Adrenal gland (tissue), 9 donors: ENCODE measurements at regions not wholly inside any gene's neighbourhood (a gene's known extent, or its start where the extent isn't known, plus 50 kb on each side); places are given as distances from the start of the nearest gene placed in this dataset.

Experiments
- DNase-seq, 7 donors: peaks; one replicate each; pipeline ENCODE4 v3.0.0-alpha.2; 2019 to 2020
- H3K27ac ChIP-seq, 5 donors: fragments of 200-600 bp; sonication (generic) in 4 of 5; 1 replicate in 3 of 5; 2 replicates in 2 of 5; pipeline versions ENCODE4 v1.5.1 to v1.8.0; 2016 to 2020; ENCODE audit warnings: mild to moderate bottlenecking in 1 of 5
- H3K27me3 ChIP-seq: fragments of 200-600 bp; 2 replicates; pipeline ENCODE4 v1.8.0; 2021
- H3K36me3 ChIP-seq, 2 donors: fragments of 200-600 bp; replicated peaks in 1 of 2; 1 replicate in 1 of 2; 2 replicates in 1 of 2; pipeline versions ENCODE4 v1.5.1 to v1.8.0; 2018 to 2022
- H3K4me1 ChIP-seq, 2 donors: fragments of 200-600 bp; replicated peaks in 1 of 2; 1 replicate in 1 of 2; 2 replicates in 1 of 2; pipeline versions ENCODE4 v1.5.1 to v1.8.0; 2018 to 2021
- H3K4me3 ChIP-seq, 4 donors: fragments of 200-600 bp; sonication (generic) in 3 of 4; one replicate each; pipeline ENCODE4 v1.5.1; 2016 to 2018
- H3K9me3 ChIP-seq, 3 donors: fragments of 200-600 bp; sonication (generic) in 1 of 3; replicated peaks in 1 of 3; 1 replicate in 2 of 3; 2 replicates in 1 of 3; pipeline versions ENCODE4 v1.5.1 to v1.8.0; 2016 to 2021
- CTCF ChIP-seq, 6 experiments: fragments of 450-650 bp in 4 of 6; fragments of 200-600 bp in 2 of 6; sonication (generic) in 1 of 6; IDR thresholded peaks; 1 replicate in 5 of 6; 2 replicates in 1 of 6; pipeline versions ENCODE4 v1.5.1 to v1.8.0; 2016 to 2021; ENCODE audit warnings: antibody characterized with exemption in 6 of 6, mild to moderate bottlenecking in 2 of 6, moderate library complexity in 1 of 6
- POLR2A ChIP-seq, 2 donors: fragments of 450-650 bp; IDR thresholded peaks; one replicate each; pipeline ENCODE4 v1.6.1; 2017; ENCODE audit warnings: antibody characterized with exemption in 2 of 2, mild to moderate bottlenecking in 2 of 2, moderate library complexity in 1 of 2
- WGBS, 4 donors: extraction: QIAGEN DNeasy Blood & Tissue Kit in 2 of 4; methylation state at CpG; one replicate each; pipeline versions ENCODE4 v1.1.5 to v1.1.7; 2013 to 2017; 5-methylcytosine and 5-hydroxymethylcytosine counted together
- intact Hi-C, 2 donors: fragments of 100-400 bp; cut with DNase I; formaldehyde crosslinking; loops; one replicate each; pipeline versions ENCODE4 v1.14.1 to v1.15.0; 2022 to 2023
- donor health status: healthy with polysubstance abuse.
- donor health status: Bipolar disorder and iron deficiency.
- donor health status: DM: yes; HTN: yes; CAD: no.
- donor health status: DM: no; HTN: no; CAD: no.
- donor health status: DM: no; HTN: no; CAD: no.

DNA sequence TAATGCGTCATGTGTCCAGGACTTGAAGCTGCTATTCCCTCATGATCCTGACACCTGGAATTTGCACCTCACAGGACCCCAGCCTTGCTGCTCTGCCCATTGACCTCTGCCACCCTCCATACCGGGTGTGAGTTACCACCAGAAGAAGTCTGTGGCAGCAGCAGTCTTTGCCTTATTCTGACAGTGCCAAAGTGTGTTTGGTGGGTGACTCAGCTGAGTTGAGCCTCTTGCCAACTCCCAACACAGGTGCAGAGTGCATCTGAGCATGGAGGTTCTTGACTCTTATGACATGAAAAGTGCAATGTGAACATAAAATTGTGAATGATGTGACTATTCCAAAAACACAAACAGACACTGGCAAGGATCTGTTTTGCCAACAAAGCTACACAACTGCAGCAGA lies 1166.5 kb upstream of the CDH18 start:
- H3K27me3 ChIP-seq: no peaks in the 10 kb centered on the region
- H3K27ac ChIP-seq: no peak overlapping the region
- TF ChIP-seq CTCF (IDR thresholded peaks at IDR 0.05): no peak
- no peak for TF ChIP-seq POLR2A (IDR thresholded peaks at IDR 0.05)
- no peak overlapping the region for H3K4me3 ChIP-seq
- no peaks in the 10 kb centered on the region for H3K4me1 ChIP-seq
- DNase-seq: no peak
- no peaks in the 10 kb centered on the region for H3K9me3 ChIP-seq
- whole genome bisulfite sequencing, 4 donors: 55 to 83% (median 75%) methylated on average over 2 of the region's 2 CpGs
- intact Hi-C loops: no loop called here
- H3K36me3 ChIP-seq: no peaks in the 10 kb centered on the region

DNA sequence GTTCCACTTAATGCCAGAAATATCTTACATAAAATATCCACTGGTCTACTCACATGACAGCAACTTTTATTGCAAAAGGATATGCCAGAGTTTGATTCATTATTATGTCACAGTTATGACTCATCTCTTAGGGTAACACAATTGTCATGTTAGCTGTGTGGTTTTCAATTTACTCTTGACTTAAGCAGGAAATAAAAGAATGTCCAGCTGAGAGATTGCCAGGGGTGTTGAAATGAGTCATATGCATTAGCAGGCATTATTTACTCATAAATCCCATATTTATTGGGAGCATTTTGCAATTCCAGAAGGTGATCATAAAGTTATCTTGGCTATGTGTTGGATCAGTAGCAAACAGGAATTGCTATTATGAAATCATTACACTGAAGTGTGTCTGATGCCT lies 1164.6 kb upstream of the CDH18 start:
- Histone ChIP-seq H3K4me1 (no peaks in the 10 kb centered on the region), H3K36me3 (no peaks in the 10 kb centered on the region), H3K4me3 (no peak overlapping the region), H3K27ac (no peak overlapping the region), H3K27me3 (no peaks in the 10 kb centered on the region), H3K9me3 (no peaks in the 10 kb centered on the region)
- intact Hi-C loops: no loop called here
- TF ChIP-seq CTCF (IDR thresholded peaks at IDR 0.05): no peak
- TF ChIP-seq POLR2A (IDR thresholded peaks at IDR 0.05): no peak
- no peak for DNase-seq

DNA sequence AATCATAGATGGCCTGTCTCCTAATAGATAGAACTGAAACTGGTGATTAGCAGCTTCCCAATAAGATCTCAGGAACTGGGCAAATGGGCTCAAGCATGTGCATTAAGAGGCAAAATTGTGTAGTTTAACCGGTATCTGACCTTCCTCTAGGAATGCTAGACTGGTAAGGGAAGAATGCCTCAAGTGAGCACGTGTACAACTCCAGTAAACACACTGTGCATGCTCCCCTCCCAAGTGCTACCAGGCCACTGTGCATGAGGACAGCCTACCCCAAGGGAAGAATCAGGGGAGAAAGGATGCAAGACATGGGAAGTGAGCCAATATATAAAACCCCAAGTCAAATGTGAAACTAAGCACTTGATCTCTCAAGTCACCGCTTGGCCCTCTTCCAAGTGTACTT lies 1157.4 kb upstream of the CDH18 start:
- no peak overlapping the region for H3K4me3 ChIP-seq
- no peaks in the 10 kb centered on the region for H3K9me3 ChIP-seq
- WGBS, 4 donors: 73 to 84% (median 77%) methylated on average over 3 of the region's 3 CpGs
- no peaks in the 10 kb centered on the region for H3K27me3 ChIP-seq
- H3K27ac ChIP-seq: no peak overlapping the region
- TF ChIP-seq POLR2A (IDR thresholded peaks at IDR 0.05): no peak
- H3K36me3 ChIP-seq: no peaks in the 10 kb centered on the region
- intact Hi-C loops: no loop called here
- no peak for DNase-seq
- no peaks in the 10 kb centered on the region for H3K4me1 ChIP-seq

GRCh38 chr5:21143686-21144085 lies 1155.7 kb upstream of the CDH18 start:
- DNase-seq: no peak
- WGBS, 4 donors: 87 to 89% (median 88%) methylated on average over 4 of the region's 4 CpGs
- no peak overlapping the region for H3K27ac ChIP-seq
- no peaks in the 10 kb centered on the region for H3K36me3 ChIP-seq
- no peaks in the 10 kb centered on the region for H3K27me3 ChIP-seq
- no peaks in the 10 kb centered on the region for H3K9me3 ChIP-seq
- H3K4me3 ChIP-seq: no peak overlapping the region
- no peak for TF ChIP-seq CTCF (IDR thresholded peaks at IDR 0.05)
- TF ChIP-seq POLR2A (IDR thresholded peaks at IDR 0.05): no peak
- no peaks in the 10 kb centered on the region for H3K4me1 ChIP-seq
- intact Hi-C loops: no loop called here

DNA sequence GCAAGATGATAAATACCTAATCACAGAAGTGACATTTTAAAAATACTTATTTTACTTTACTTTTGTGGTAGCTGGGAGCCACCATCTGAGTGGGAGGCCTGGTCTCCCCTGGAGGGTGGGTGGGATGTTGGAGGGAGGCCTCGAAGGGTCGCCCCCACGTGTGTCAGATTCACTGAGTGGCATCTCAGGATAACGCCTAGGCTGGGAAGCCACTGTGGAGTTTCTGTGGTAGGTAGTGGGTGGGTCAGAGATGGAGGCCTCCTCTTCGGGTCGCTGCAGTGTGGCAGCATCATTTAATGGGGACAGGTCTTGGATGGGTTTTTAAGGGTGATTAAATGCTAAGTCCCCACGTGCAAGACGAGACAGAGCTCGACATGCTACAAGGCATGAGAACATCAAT lies 1154.8 kb upstream of the CDH18 start:
- 87 to 92% (median 92%) methylated on average over 9 of the region's 9 CpGs for WGBS, 4 donors
- intact Hi-C loops: no loop called here
- no peak for DNase-seq
- no peaks in the 10 kb centered on the region for H3K9me3 ChIP-seq
- no peaks in the 10 kb centered on the region for H3K27me3 ChIP-seq
- no peaks in the 10 kb centered on the region for H3K4me1 ChIP-seq
- H3K36me3 ChIP-seq: no peaks in the 10 kb centered on the region
- H3K27ac ChIP-seq: no peak overlapping the region
- no peak for TF ChIP-seq CTCF (IDR thresholded peaks at IDR 0.05)
- no peak for TF ChIP-seq POLR2A (IDR thresholded peaks at IDR 0.05)
- no peak overlapping the region for H3K4me3 ChIP-seq
